ENCODE measurements at regions not wholly inside any gene's neighbourhood (a gene's known extent, or its start where the extent isn't known, plus 50 kb on each side); places are given as distances from the start of the nearest gene placed in this dataset.

DNA sequence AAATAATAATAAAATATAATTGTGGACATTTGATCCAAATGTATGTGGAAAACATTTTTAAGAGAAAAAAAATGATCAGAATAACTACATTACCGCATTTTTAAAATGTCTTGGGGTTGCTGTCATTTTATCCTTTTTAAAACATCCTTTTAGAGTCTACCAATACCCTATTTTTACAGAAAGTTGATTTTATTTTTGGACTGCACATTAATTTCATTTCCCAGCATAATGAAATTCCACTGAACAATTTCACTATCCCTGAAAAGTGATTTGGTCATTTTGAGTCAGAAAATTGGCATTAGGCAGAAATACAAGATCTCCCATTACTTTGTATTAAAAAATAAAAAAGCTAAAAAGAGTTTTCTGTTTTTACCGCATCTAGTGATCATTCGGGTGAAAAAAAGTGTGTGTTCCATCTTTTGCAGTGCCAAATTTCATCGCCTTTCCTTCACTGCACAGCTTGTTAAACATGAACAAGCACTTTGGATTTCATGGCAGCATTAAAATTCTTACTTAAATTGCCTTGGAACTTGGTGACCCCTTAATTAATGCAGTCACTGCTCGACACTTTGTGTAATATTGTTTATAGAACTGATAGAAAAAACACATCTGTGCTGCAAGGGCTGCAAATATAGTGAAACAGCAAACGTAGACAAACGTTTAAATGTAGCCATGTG lies 611.7 kb downstream of the TSN start:
- peak overlapping the region; percentile 36 for H3K27ac ChIP-seq
- TF ChIP-seq, protein P1, sequence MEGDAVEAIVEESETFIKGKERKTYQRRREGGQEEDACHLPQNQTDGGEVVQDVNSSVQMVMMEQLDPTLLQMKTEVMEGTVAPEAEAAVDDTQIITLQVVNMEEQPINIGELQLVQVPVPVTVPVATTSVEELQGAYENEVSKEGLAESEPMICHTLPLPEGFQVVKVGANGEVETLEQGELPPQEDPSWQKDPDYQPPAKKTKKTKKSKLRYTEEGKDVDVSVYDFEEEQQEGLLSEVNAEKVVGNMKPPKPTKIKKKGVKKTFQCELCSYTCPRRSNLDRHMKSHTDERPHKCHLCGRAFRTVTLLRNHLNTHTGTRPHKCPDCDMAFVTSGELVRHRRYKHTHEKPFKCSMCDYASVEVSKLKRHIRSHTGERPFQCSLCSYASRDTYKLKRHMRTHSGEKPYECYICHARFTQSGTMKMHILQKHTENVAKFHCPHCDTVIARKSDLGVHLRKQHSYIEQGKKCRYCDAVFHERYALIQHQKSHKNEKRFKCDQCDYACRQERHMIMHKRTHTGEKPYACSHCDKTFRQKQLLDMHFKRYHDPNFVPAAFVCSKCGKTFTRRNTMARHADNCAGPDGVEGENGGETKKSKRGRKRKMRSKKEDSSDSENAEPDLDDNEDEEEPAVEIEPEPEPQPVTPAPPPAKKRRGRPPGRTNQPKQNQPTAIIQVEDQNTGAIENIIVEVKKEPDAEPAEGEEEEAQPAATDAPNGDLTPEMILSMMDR (conservative IDR thresholded peaks at IDR 0.05) = no peak

DNA sequence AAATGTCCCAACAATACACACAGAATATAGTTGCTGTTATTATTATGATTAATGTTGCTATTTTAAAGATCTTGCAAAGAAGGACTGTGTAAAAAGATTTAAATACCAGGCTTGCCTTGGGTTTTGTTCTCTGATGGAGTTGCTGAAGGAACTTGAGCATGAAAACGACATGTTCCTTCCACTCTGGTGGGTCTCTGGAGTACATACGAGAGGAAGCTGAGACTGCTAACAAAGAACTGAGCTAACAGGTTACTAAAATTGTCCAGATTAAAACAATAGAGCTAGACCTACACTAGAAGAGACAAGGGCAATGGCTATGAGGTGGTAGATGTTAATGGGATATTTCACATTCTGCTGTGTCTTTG lies 612.2 kb downstream of the TSN start:
- TF ChIP-seq, protein P1 (conservative IDR thresholded peaks at IDR 0.05) = no peak
- H3K27ac ChIP-seq = no peak overlapping the region

DNA sequence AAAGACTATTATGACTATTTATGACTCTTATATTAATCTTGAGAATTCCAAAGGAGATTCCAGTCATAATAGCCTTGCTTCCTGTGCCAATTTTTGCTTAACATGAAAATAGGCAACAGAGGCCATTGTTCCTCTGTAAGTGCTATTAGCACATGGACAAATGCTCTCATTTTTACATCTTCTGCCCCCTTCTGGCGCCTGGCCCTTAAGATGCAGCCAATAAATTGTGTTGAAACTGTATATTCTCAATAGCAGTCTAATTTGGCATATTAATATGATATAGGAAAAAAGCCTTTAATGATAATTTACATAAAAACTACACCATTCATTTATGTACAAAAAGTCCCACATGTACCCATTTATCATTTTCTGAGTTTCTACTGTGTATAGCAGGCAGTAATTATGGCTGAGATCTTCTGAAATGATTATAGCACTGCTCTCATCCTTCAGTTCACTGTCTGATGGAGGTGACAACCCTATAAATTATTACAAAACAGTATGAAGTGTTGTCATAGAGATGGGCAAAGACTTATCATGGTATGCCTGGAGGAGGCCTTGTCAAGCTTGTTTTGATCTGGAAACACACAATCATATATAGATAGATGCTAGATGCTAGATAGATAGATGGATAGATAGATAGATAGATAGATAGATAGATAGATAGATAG lies 613.3 kb downstream of the TSN start:
- no peak overlapping the region for H3K27ac ChIP-seq
- TF ChIP-seq, protein P1 (conservative IDR thresholded peaks at IDR 0.05) = no peak

DNA sequence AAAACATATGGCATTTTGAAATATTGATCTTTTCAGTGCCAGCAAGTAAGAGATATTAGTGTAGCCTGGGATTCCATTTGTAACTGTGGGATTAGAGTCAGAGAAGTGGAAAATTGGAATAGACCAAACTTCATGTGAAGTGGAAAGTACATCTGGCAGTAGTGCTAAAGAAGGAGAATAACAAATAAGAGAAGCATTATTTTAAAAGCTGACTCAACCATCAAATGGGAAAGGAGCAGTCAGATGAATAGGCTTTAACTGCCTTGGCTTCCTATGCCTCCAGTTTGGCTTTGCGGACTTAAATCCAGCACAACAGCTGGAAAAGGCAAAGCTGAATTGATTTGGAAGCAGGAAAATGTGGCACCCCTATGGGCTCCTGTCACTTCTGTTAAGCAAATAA lies 623.1 kb downstream of the TSN start:
- no peak overlapping the region for H3K27ac ChIP-seq
- TF ChIP-seq, protein P1 (conservative IDR thresholded peaks at IDR 0.05) = no peak

DNA sequence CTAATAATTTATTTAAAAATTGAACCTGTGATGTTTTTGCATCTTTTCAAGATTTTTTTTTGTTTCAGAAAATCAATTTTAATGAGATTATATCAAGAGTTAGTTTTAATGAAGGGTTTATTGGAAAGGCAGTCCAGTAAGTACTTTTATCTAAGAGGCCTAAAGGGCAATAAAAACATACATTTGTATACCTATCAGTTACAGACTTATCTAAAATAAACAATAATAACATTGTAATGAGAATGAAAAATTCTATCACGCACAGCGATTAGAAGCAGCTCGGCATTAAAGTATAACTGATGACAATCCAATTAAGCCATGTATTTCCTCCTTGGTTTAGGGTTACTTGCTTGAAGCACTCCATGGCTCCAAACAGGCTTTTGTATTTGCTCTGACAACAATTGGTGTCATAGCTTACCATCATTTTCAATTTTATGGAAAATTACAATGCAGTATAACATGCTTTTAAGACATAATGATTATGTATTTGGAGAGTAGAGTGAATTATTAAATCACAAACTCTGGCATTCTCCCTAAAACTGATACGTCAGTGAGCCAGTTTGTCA lies 629.4 kb downstream of the TSN start:
- H3K27ac ChIP-seq = no peak overlapping the region
- TF ChIP-seq, protein P1 (conservative IDR thresholded peaks at IDR 0.05) = no peak

DNA sequence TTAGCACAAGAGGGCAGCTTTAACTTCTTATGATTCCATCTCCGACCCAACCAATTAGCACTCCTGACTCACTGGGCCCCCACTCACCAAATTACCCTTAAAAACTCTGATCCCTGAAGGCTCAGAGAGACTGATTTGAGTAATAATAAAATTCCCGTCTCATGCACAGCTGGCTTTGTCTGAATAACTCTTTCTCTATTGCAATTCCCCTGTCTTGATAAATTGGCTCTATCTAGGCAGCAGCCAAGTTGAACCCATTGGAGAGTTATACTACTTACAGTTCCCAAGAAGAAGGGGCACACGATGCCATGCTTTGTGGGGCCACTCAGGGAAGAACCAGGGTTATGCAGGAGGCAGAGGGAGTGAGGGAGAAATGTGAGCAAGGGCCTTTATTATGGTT lies 632.8 kb downstream of the TSN start:
- no peak overlapping the region for H3K27ac ChIP-seq
- TF ChIP-seq, protein P1 (conservative IDR thresholded peaks at IDR 0.05) = no peak

DNA sequence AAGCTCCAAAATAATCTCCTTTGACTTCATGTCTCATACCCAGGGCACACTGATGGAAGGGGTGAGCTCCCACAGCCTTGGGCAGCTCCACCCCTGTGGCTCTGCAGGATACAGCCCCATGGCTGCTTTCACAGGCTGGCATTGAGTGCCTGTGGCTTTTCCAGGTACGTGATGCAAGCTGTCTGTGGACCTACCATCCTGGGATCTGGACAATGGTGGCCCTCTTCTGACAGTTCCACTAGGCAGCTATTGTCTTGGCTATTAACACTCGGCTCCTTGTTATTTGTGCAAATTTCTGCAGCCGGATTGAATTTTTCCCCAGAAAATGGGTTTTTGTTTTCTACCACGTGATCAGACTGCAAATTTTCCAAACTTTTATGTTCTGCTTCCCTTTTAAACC lies 634.2 kb downstream of the TSN start:
- TF ChIP-seq, protein P1 (conservative IDR thresholded peaks at IDR 0.05) = no peak
- H3K27ac ChIP-seq = no peak overlapping the region

Measured in VCaP (cell line).